ENCODE measurements at regions not wholly inside any gene's neighbourhood (a gene's known extent, or its start where the extent isn't known, plus 50 kb on each side); places are given as distances from the start of the nearest gene placed in this dataset.

GRCh38 chr5:159827861-159828260 is 88.4 kb upstream of the ADRA1B start:
- no peak overlapping the region for H3K4me3 ChIP-seq (ENCODE audit: low read depth in 1 of 5, low read length in 5 of 5)

GRCh38 chr5:159832073-159832472 is 84.2 kb upstream of the ADRA1B start:
- no peak overlapping the region for H3K4me3 ChIP-seq (ENCODE audit: low read depth in 1 of 5, low read length in 5 of 5)
- no peak overlapping the region for H3K27ac ChIP-seq (ENCODE audit: low read depth, low read length)

More at GRCh38 chr5:159827861-159828260, 88.4 kb upstream of the ADRA1B start:
- Histone ChIP-seq H3K4me1 (ENCODE audit: control insufficient read depth in 5 of 5, insufficient read depth in 5 of 5, low read length in 5 of 5) (peaks cover 0 to 4% (median 0%) of the 10 kb centered on the region in 5 donors), H3K27ac (ENCODE audit: low read depth, low read length) (no peak overlapping the region), H3K36me3 (ENCODE audit: control insufficient read depth in 5 of 5, insufficient read depth in 5 of 5, low read length in 5 of 5) (no peaks in the 10 kb centered on the region), H3K27me3 (ENCODE audit: control insufficient read depth in 5 of 5, insufficient read depth in 4 of 5, low read length in 5 of 5) (no peaks in the 10 kb centered on the region), H3K9ac (ENCODE audit: low read length in 5 of 5) (no peak overlapping the region), H3K9me3 (ENCODE audit: control insufficient read depth in 5 of 5, low read length in 5 of 5) (no peaks in the 10 kb centered on the region)

DNA sequence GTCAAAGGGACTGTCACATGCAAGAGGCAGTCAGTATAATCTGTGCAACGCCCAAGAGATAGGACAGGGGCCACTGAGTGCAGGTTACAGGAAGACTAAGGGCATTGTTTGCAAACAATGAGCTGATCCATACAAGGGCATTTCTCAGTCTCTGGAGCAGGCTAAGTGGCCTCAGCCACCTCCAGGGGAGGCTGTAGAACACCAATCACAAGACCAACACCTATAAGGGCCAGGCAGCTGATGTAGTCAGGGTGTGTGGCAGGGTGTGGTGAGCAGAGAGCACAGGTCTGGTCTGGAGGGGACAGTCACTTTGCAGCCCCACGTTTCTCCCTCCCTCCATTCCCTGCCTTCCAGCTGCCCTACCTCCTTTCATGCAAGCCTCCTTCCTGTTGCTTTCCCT is 83.2 kb upstream of the ADRA1B start:
- no peaks in the 10 kb centered on the region for H3K27me3 ChIP-seq (ENCODE audit: control insufficient read depth in 5 of 5, insufficient read depth in 4 of 5, low read length in 5 of 5)
- H3K9ac ChIP-seq (ENCODE audit: low read length in 5 of 5): no peak overlapping the region
- H3K4me1 ChIP-seq (ENCODE audit: control insufficient read depth in 5 of 5, insufficient read depth in 5 of 5, low read length in 5 of 5): no peaks in the 10 kb centered on the region

More at GRCh38 chr5:159832073-159832472, 84.2 kb upstream of the ADRA1B start:
- H3K4me1 ChIP-seq (ENCODE audit: control insufficient read depth in 5 of 5, insufficient read depth in 5 of 5, low read length in 5 of 5): no peaks in the 10 kb centered on the region
- no peak overlapping the region for H3K9ac ChIP-seq (ENCODE audit: low read length in 5 of 5)
- no peaks in the 10 kb centered on the region for H3K27me3 ChIP-seq (ENCODE audit: control insufficient read depth in 5 of 5, insufficient read depth in 4 of 5, low read length in 5 of 5)
- no peaks in the 10 kb centered on the region for H3K36me3 ChIP-seq (ENCODE audit: control insufficient read depth in 5 of 5, insufficient read depth in 5 of 5, low read length in 5 of 5)
- H3K9me3 ChIP-seq (ENCODE audit: control insufficient read depth in 5 of 5, low read length in 5 of 5): peaks cover 0 to 3% (median 0%) of the 10 kb centered on the region in 5 donors

DNA sequence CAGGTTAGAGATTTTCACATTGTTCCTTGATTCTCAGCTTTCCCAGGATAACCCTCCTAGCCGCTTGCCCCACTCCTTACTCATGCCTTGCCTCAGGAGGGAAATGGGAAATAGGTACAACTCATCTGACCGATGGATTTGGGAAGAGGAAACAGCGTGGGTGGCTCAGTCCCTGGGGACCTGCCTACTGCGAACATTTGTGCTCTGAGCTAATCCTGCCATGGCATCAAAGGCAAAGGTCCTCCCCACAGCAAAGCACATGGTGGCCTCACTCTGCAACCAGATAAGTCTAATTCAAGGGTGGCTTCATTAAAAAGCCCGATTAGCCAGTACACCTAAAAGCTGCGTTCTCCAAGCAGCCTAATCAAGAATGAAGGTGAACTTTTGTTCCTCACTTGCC is 82.4 kb upstream of the ADRA1B start:
- peaks cover 0 to 3% (median 0%) of the 10 kb centered on the region in 5 donors for H3K9me3 ChIP-seq (ENCODE audit: control insufficient read depth in 5 of 5, low read length in 5 of 5)
- H3K36me3 ChIP-seq (ENCODE audit: control insufficient read depth in 5 of 5, insufficient read depth in 5 of 5, low read length in 5 of 5): no peaks in the 10 kb centered on the region
- no peaks in the 10 kb centered on the region for H3K27me3 ChIP-seq (ENCODE audit: control insufficient read depth in 5 of 5, insufficient read depth in 4 of 5, low read length in 5 of 5)
- H3K9ac ChIP-seq (ENCODE audit: low read length in 5 of 5): no peak overlapping the region
- H3K4me1 ChIP-seq (ENCODE audit: control insufficient read depth in 5 of 5, insufficient read depth in 5 of 5, low read length in 5 of 5): no peaks in the 10 kb centered on the region
- no peak overlapping the region for H3K4me3 ChIP-seq (ENCODE audit: low read depth in 1 of 5, low read length in 5 of 5)
- no peak overlapping the region for H3K27ac ChIP-seq (ENCODE audit: low read depth, low read length)

More for the DNA sequence above, 83.2 kb upstream of the ADRA1B start:
- H3K4me3 ChIP-seq (ENCODE audit: low read depth in 1 of 5, low read length in 5 of 5): no peak overlapping the region
- H3K9me3 ChIP-seq (ENCODE audit: control insufficient read depth in 5 of 5, low read length in 5 of 5): peaks cover 0 to 3% (median 0%) of the 10 kb centered on the region in 5 donors
- H3K27ac ChIP-seq (ENCODE audit: low read depth, low read length): no peak overlapping the region
- H3K36me3 ChIP-seq (ENCODE audit: control insufficient read depth in 5 of 5, insufficient read depth in 5 of 5, low read length in 5 of 5): no peaks in the 10 kb centered on the region

- Histone ChIP-seq H3K4me3 (ENCODE audit: low read depth in 1 of 5, low read length in 5 of 5) (no peak overlapping the region), H3K27ac (ENCODE audit: low read depth, low read length) (no peak overlapping the region), H3K4me1 (ENCODE audit: control insufficient read depth in 5 of 5, insufficient read depth in 5 of 5, low read length in 5 of 5) (no peaks in the 10 kb centered on the region), H3K36me3 (ENCODE audit: control insufficient read depth in 5 of 5, insufficient read depth in 5 of 5, low read length in 5 of 5) (no peaks in the 10 kb centered on the region), H3K27me3 (ENCODE audit: control insufficient read depth in 5 of 5, insufficient read depth in 4 of 5, low read length in 5 of 5) (no peaks in the 10 kb centered on the region), H3K9ac (ENCODE audit: low read length in 5 of 5) (no peak overlapping the region), H3K9me3 (ENCODE audit: control insufficient read depth in 5 of 5, low read length in 5 of 5) (peaks cover 0 to 3% (median 0%) of the 10 kb centered on the region in 5 donors)
Measured at GRCh38 chr5:159835548-159835947, 80.7 kb upstream of the ADRA1B start.

GRCh38 chr5:159836691-159837090 is 79.6 kb upstream of the ADRA1B start:
- Histone ChIP-seq H3K9ac (ENCODE audit: low read length in 5 of 5) (no peak overlapping the region), H3K27ac (ENCODE audit: low read depth, low read length) (no peak overlapping the region), H3K4me3 (ENCODE audit: low read depth in 1 of 5, low read length in 5 of 5) (no peak overlapping the region), H3K4me1 (ENCODE audit: control insufficient read depth in 5 of 5, insufficient read depth in 5 of 5, low read length in 5 of 5) (no peaks in the 10 kb centered on the region), H3K36me3 (ENCODE audit: control insufficient read depth in 5 of 5, insufficient read depth in 5 of 5, low read length in 5 of 5) (no peaks in the 10 kb centered on the region), H3K9me3 (ENCODE audit: control insufficient read depth in 5 of 5, low read length in 5 of 5) (peaks cover 0 to 3% (median 0%) of the 10 kb centered on the region in 5 donors), H3K27me3 (ENCODE audit: control insufficient read depth in 5 of 5, insufficient read depth in 4 of 5, low read length in 5 of 5) (no peaks in the 10 kb centered on the region)

- Histone ChIP-seq H3K4me3 (ENCODE audit: low read depth in 1 of 5, low read length in 5 of 5) (no peak overlapping the region), H3K9me3 (ENCODE audit: control insufficient read depth in 5 of 5, low read length in 5 of 5) (peaks cover 0 to 3% (median 0%) of the 10 kb centered on the region in 5 donors), H3K9ac (ENCODE audit: low read length in 5 of 5) (no peak overlapping the region), H3K27me3 (ENCODE audit: control insufficient read depth in 5 of 5, insufficient read depth in 4 of 5, low read length in 5 of 5) (no peaks in the 10 kb centered on the region), H3K36me3 (ENCODE audit: control insufficient read depth in 5 of 5, insufficient read depth in 5 of 5, low read length in 5 of 5) (no peaks in the 10 kb centered on the region), H3K27ac (ENCODE audit: low read depth, low read length) (no peak overlapping the region), H3K4me1 (ENCODE audit: control insufficient read depth in 5 of 5, insufficient read depth in 5 of 5, low read length in 5 of 5) (no peaks in the 10 kb centered on the region)
Measured at GRCh38 chr5:159837860-159838259, 78.4 kb upstream of the ADRA1B start.

DNA sequence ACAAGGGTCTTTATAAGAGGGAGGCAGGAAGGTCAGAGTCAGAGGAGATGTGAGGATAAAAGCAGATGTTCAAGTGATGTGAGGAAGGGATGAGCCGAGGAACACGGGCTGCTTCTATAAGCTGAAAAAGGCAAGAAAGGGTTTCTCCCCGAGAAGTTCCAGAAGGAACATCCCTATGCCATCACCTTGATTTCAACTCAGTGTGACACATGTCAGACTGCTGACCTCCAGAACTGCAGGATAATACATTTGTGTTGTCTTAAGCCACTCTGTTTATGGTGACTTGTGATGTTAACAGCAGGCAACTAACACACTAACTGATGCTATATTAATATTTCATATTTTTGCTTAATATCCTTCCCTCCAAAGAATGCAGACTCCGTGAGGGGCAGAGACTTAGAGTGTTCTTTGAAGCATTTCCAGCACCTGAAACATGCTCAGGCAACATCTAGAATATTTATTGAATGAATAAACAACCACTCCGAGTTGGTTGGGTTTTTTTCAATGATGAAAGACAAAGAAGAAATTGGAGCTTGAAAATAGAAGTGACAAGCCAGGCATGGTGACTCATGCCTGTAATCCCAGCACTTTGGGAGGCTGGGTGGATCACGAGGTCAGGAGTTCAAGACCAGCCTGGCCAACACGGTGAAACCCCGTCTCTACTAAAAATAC is 77.6 kb upstream of the ADRA1B start:
- Histone ChIP-seq H3K27me3 (ENCODE audit: control insufficient read depth in 5 of 5, insufficient read depth in 4 of 5, low read length in 5 of 5) (no peaks in the 10 kb centered on the region), H3K36me3 (ENCODE audit: control insufficient read depth in 5 of 5, insufficient read depth in 5 of 5, low read length in 5 of 5) (no peaks in the 10 kb centered on the region), H3K9ac (ENCODE audit: low read length in 5 of 5) (no peak overlapping the region), H3K9me3 (ENCODE audit: control insufficient read depth in 5 of 5, low read length in 5 of 5) (peaks cover 0 to 3% (median 0%) of the 10 kb centered on the region in 5 donors), H3K4me3 (ENCODE audit: low read depth in 1 of 5, low read length in 5 of 5) (no peak overlapping the region), H3K4me1 (ENCODE audit: control insufficient read depth in 5 of 5, insufficient read depth in 5 of 5, low read length in 5 of 5) (no peaks in the 10 kb centered on the region), H3K27ac (ENCODE audit: low read depth, low read length) (no peak overlapping the region)

- Histone ChIP-seq H3K27ac (ENCODE audit: low read depth, low read length) (no peak overlapping the region), H3K27me3 (ENCODE audit: control insufficient read depth in 5 of 5, insufficient read depth in 4 of 5, low read length in 5 of 5) (no peaks in the 10 kb centered on the region), H3K9me3 (ENCODE audit: control insufficient read depth in 5 of 5, low read length in 5 of 5) (no peaks in the 10 kb centered on the region), H3K4me3 (ENCODE audit: low read depth in 1 of 5, low read length in 5 of 5) (no peak overlapping the region), H3K9ac (ENCODE audit: low read length in 5 of 5) (no peak overlapping the region), H3K4me1 (ENCODE audit: control insufficient read depth in 5 of 5, insufficient read depth in 5 of 5, low read length in 5 of 5) (no peaks in the 10 kb centered on the region), H3K36me3 (ENCODE audit: control insufficient read depth in 5 of 5, insufficient read depth in 5 of 5, low read length in 5 of 5) (no peaks in the 10 kb centered on the region)
Measured at GRCh38 chr5:159844267-159845121, 71.8 kb upstream of the ADRA1B start.

- Histone ChIP-seq H3K27ac (ENCODE audit: low read depth, low read length) (no peak overlapping the region), H3K4me1 (ENCODE audit: control insufficient read depth in 5 of 5, insufficient read depth in 5 of 5, low read length in 5 of 5) (no peaks in the 10 kb centered on the region)
Measured at GRCh38 chr5:159849437-159850083, 66.7 kb upstream of the ADRA1B start.

More at GRCh38 chr5:159849437-159850083, 66.7 kb upstream of the ADRA1B start:
- no peak overlapping the region for H3K9ac ChIP-seq (ENCODE audit: low read length in 5 of 5)
- no peak overlapping the region for H3K4me3 ChIP-seq (ENCODE audit: low read depth in 1 of 5, low read length in 5 of 5)
- no peaks in the 10 kb centered on the region for H3K36me3 ChIP-seq (ENCODE audit: control insufficient read depth in 5 of 5, insufficient read depth in 5 of 5, low read length in 5 of 5)
- peaks cover 0 to 4% (median 0%) of the 10 kb centered on the region in 5 donors for H3K27me3 ChIP-seq (ENCODE audit: control insufficient read depth in 5 of 5, insufficient read depth in 4 of 5, low read length in 5 of 5)
- no peaks in the 10 kb centered on the region for H3K9me3 ChIP-seq (ENCODE audit: control insufficient read depth in 5 of 5, low read length in 5 of 5)

Data from subcutaneous abdominal adipose tissue (tissue), 5 donors.